Neuronal stem cell (in vitro differentiated cells): ENCODE measurements at regions not wholly inside any gene's neighbourhood (a gene's known extent, or its start where the extent isn't known, plus 50 kb on each side); places are given as distances from the start of the nearest gene placed in this dataset.

Experiments used
- DNase-seq: peaks from one replicate; pipeline ENCODE4 v3.0.0-alpha.2; 2013; ENCODE audit warnings: low spot score
- H2AFZ ChIP-seq: one replicate; pipeline ENCODE4 v1.6.1; 2013; ENCODE audit warnings: mild to moderate bottlenecking, low read length, inconsistent platforms
- H2AK5ac ChIP-seq: 2 replicates; pipeline ENCODE4 v1.6.1; 2013; ENCODE audit warnings: low read depth, mild to moderate bottlenecking, inconsistent platforms, low read length, moderate library complexity, mixed read lengths
- H2BK120ac ChIP-seq: 2 replicates; pipeline ENCODE4 v1.6.1; 2013; ENCODE audit warnings: low read depth, mild to moderate bottlenecking, inconsistent platforms, low read length, moderate library complexity, mixed read lengths
- H2BK12ac ChIP-seq: one replicate; pipeline ENCODE4 v1.6.1; 2013; ENCODE audit warnings: low read length, inconsistent platforms
- H2BK15ac ChIP-seq: 2 replicates; pipeline ENCODE4 v1.6.1; 2013; ENCODE audit warnings: mild to moderate bottlenecking, low read length, inconsistent platforms, mixed read lengths
- H2BK5ac ChIP-seq: one replicate; pipeline ENCODE4 v1.6.1; 2013; ENCODE audit warnings: inconsistent platforms, mild to moderate bottlenecking, low read length, moderate library complexity
- H3K14ac ChIP-seq: one replicate; pipeline ENCODE4 v1.6.1; 2013; ENCODE audit warnings: low read length, inconsistent platforms
- H3K18ac ChIP-seq: 2 replicates; pipeline ENCODE4 v1.6.1; 2013; ENCODE audit warnings: low read length, inconsistent platforms
- H3K23ac ChIP-seq: 2 replicates; pipeline ENCODE4 v1.6.1; 2013; ENCODE audit warnings: low read depth, mild to moderate bottlenecking, mixed read lengths, low read length, inconsistent platforms; ENCODE audit not compliant: poor library complexity
- H3K27ac ChIP-seq: replicated peaks from 3 replicates; pipeline ENCODE4 v1.5.1; 2013; ENCODE audit warnings: low read length, inconsistent platforms
- H3K27me3 ChIP-seq, 3 experiments: 2 replicates each; pipeline ENCODE4 v1.6.1; 2013; ENCODE audit warnings: low read length in 3 of 3, mild to moderate bottlenecking in 2 of 3, inconsistent platforms in 1 of 3, low read depth in 1 of 3, mixed read lengths in 1 of 3, moderate library complexity in 1 of 3; ENCODE audit not compliant: control insufficient read depth in 3 of 3, insufficient read depth in 3 of 3
- H3K36me3 ChIP-seq, 2 donors: replicated peaks in 1 of 2; 2 replicates each; pipeline ENCODE4 v1.6.1; 2013; ENCODE audit warnings: low read length in 2 of 2; ENCODE audit not compliant: control insufficient read depth in 2 of 2, insufficient read depth in 2 of 2
- H3K4ac ChIP-seq: 2 replicates; pipeline ENCODE4 v1.6.1; 2013; ENCODE audit warnings: inconsistent platforms, mild to moderate bottlenecking, low read length, moderate library complexity
- H3K4me1 ChIP-seq, 2 donors: 1 replicate in 1 of 2; 2 replicates in 1 of 2; pipeline ENCODE4 v1.6.1; 2013; ENCODE audit warnings: low read length in 2 of 2, low read depth in 1 of 2; ENCODE audit not compliant: control insufficient read depth in 2 of 2, insufficient read depth in 1 of 2
- H3K4me2 ChIP-seq: one replicate; pipeline ENCODE4 v1.6.1; 2013; ENCODE audit warnings: mild to moderate bottlenecking, low read length, inconsistent platforms; ENCODE audit not compliant: insufficient read depth, poor library complexity, severe bottlenecking
- H3K4me3 ChIP-seq, 2 donors: 2 replicates each; pipeline ENCODE4 v1.5.1; 2013; ENCODE audit warnings: low read length in 2 of 2, mild to moderate bottlenecking in 2 of 2, inconsistent platforms in 1 of 2, moderate library complexity in 1 of 2
- H3K79me1 ChIP-seq: one replicate; pipeline ENCODE4 v1.6.1; 2013; ENCODE audit warnings: low read depth, mild to moderate bottlenecking, inconsistent platforms, low read length, moderate library complexity
- H3K9ac ChIP-seq: one replicate; pipeline ENCODE4 v1.6.1; 2013; ENCODE audit warnings: mild to moderate bottlenecking, low read depth, low read length, inconsistent platforms; ENCODE audit not compliant: poor library complexity
- H3K9me3 ChIP-seq, 2 donors: replicated peaks in 1 of 2; 2 replicates each; pipeline versions ENCODE3 to v1.6.1; 2013; ENCODE audit warnings: low read length in 2 of 2, mild to moderate bottlenecking in 2 of 2, inconsistent platforms in 1 of 2, low read depth in 1 of 2, mixed read lengths in 1 of 2, moderate library complexity in 1 of 2; ENCODE audit not compliant: control insufficient read depth in 2 of 2, insufficient read depth in 1 of 2
- H4K8ac ChIP-seq: one replicate; pipeline ENCODE4 v1.6.1; 2013; ENCODE audit warnings: low read depth, mild to moderate bottlenecking, inconsistent platforms, low read length, moderate library complexity
- H4K91ac ChIP-seq: one replicate; pipeline ENCODE4 v1.6.1; 2013; ENCODE audit warnings: low read length, low read depth, mild to moderate bottlenecking, inconsistent platforms; ENCODE audit not compliant: poor library complexity
- WGBS, 2 donors: extraction: QIAGEN DNeasy Blood & Tissue Kit; methylation state at CpG; one replicate each; pipeline ENCODE4 v1.1.7; 2013; ENCODE audit warnings: missing lambda C conversion rate in 2 of 2, mixed read lengths in 1 of 2; ENCODE audit not compliant: insufficient read length in 2 of 2, insufficient replicate concordance in 1 of 2; ENCODE audit errors: extremely low coverage in 2 of 2; 5-methylcytosine and 5-hydroxymethylcytosine counted together

- Histone ChIP-seq H4K91ac (no peak overlapping the region), H3K4me1 (peaks cover 3% of the 10 kb centered on the region in 2 donors), H2BK15ac (no peak overlapping the region), H3K9ac (no peak overlapping the region), H3K23ac (no peak overlapping the region), H3K9me3 (no peaks in the 10 kb centered on the region), H2BK5ac (no peak overlapping the region), H3K36me3 (no peaks in the 10 kb centered on the region), H3K79me1 (no peaks in the 10 kb centered on the region), H3K27ac (no peak overlapping the region), H3K4ac (no peak overlapping the region), H3K4me2 (no peak overlapping the region), H3K27me3 (no peaks in the 10 kb centered on the region), H2AK5ac (no peak overlapping the region), H3K14ac (no peak overlapping the region), H2BK12ac (no peak overlapping the region), H2AFZ (no peak overlapping the region), H2BK120ac (no peak overlapping the region), H3K18ac (no peak overlapping the region), H4K8ac (no peak overlapping the region), H3K4me3 (no peak overlapping the region)
- DNase-seq, result no peak
- WGBS, 2 donors, result no CpG with 5 or more reads among the region's 4 CpGs
Observed at GRCh38 chr9:109861499-109861898, 81.5 kb downstream of the PALM2AKAP2 start.

- no peak overlapping the region for H3K4me3 ChIP-seq
- no peak for DNase-seq
- H2BK120ac ChIP-seq, result no peak overlapping the region
- no peak overlapping the region for H2BK15ac ChIP-seq
- no peak overlapping the region for H3K4ac ChIP-seq
- no peaks in the 10 kb centered on the region for H3K27me3 ChIP-seq
- no peak overlapping the region for H4K8ac ChIP-seq
- no peak overlapping the region for H2AFZ ChIP-seq
- H2BK5ac ChIP-seq, result no peak overlapping the region
- no peak overlapping the region for H3K18ac ChIP-seq
- H2BK12ac ChIP-seq, result no peak overlapping the region
- no peaks in the 10 kb centered on the region for H3K9me3 ChIP-seq
- no peak overlapping the region for H2AK5ac ChIP-seq
- no peak overlapping the region for H3K4me2 ChIP-seq
- no peaks in the 10 kb centered on the region for H3K36me3 ChIP-seq
- H3K27ac ChIP-seq, result no peak overlapping the region
- H3K14ac ChIP-seq, result no peak overlapping the region
- H3K79me1 ChIP-seq, result no peaks in the 10 kb centered on the region
- no peak overlapping the region for H3K23ac ChIP-seq
- no peak overlapping the region for H4K91ac ChIP-seq
- peaks cover 1% of the 10 kb centered on the region in 2 donors for H3K4me1 ChIP-seq
- no peak overlapping the region for H3K9ac ChIP-seq
Observed at GRCh38 chr9:109861918-109862317, 81.9 kb downstream of the PALM2AKAP2 start.

- H3K9me3 ChIP-seq, result no peaks in the 10 kb centered on the region
- H4K91ac ChIP-seq, result no peak overlapping the region
- H3K27ac ChIP-seq, result no peak overlapping the region
- H2BK5ac ChIP-seq, result no peak overlapping the region
- H3K23ac ChIP-seq, result no peak overlapping the region
- no peaks in the 10 kb centered on the region for H3K27me3 ChIP-seq
- H2AK5ac ChIP-seq, result no peak overlapping the region
- H2BK15ac ChIP-seq, result no peak overlapping the region
- no CpG with 5 or more reads among the region's 3 CpGs for WGBS, 2 donors
- H4K8ac ChIP-seq, result no peak overlapping the region
- H3K14ac ChIP-seq, result no peak overlapping the region
- H3K9ac ChIP-seq, result no peak overlapping the region
- no peak overlapping the region for H3K4me2 ChIP-seq
- no peak overlapping the region for H3K18ac ChIP-seq
- H3K79me1 ChIP-seq, result no peaks in the 10 kb centered on the region
- H2AFZ ChIP-seq, result no peak overlapping the region
- no peak overlapping the region for H3K4me3 ChIP-seq
- H3K4ac ChIP-seq, result no peak overlapping the region
- H3K4me1 ChIP-seq, result peaks cover 0 to 4% of the 10 kb centered on the region in 2 donors
- H2BK120ac ChIP-seq, result no peak overlapping the region
- H3K36me3 ChIP-seq, result no peaks in the 10 kb centered on the region
- H2BK12ac ChIP-seq, result no peak overlapping the region
- no peak for DNase-seq
Observed at GRCh38 chr9:109862452-109862851, 82.5 kb downstream of the PALM2AKAP2 start.

GRCh38 chr9:109863961-109864360 lies 84.0 kb downstream of the PALM2AKAP2 start:
- DNase-seq, result no peak
- Histone ChIP-seq H2BK15ac (no peak overlapping the region), H3K36me3 (no peaks in the 10 kb centered on the region), H3K27me3 (no peaks in the 10 kb centered on the region), H3K18ac (no peak overlapping the region), H3K4me3 (no peak overlapping the region), H3K4ac (no peak overlapping the region), H3K4me2 (no peak overlapping the region), H3K9me3 (no peaks in the 10 kb centered on the region), H2AFZ (no peak overlapping the region), H3K14ac (no peak overlapping the region), H4K8ac (no peak overlapping the region), H3K27ac (no peak overlapping the region), H2BK12ac (no peak overlapping the region), H4K91ac (no peak overlapping the region), H3K9ac (no peak overlapping the region), H3K23ac (no peak overlapping the region), H3K79me1 (no peaks in the 10 kb centered on the region), H3K4me1 (peaks cover 7 to 11% of the 10 kb centered on the region in 2 donors), H2BK120ac (no peak overlapping the region), H2AK5ac (no peak overlapping the region), H2BK5ac (no peak overlapping the region)
- whole genome bisulfite sequencing, 2 donors, result no CpG with 5 or more reads among the region's 3 CpGs
